ENCODE measurements at regions not wholly inside any gene's neighbourhood (a gene's known extent, or its start where the extent isn't known, plus 50 kb on each side); places are given as distances from the start of the nearest gene placed in this dataset.

DNA sequence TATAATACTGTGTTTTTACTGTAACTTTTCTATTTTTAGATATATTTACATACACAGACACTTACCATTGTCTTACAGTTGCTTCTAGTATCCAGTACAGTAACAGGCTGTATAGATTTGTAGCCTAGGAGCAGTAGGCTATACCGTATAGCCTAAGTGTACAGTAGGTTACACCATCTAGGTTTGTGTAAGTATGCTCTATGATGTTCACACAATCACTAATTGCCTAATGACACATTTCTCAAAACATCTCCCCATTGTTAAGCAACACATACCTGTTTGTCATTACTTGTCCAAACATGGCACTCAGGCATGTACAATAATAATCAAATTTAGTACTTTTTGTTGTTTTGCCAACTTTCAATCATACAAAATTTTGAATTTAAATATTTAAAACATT, 757.3 kb downstream of the DOK5 start (continued):
- TF ChIP-seq, protein P1, sequence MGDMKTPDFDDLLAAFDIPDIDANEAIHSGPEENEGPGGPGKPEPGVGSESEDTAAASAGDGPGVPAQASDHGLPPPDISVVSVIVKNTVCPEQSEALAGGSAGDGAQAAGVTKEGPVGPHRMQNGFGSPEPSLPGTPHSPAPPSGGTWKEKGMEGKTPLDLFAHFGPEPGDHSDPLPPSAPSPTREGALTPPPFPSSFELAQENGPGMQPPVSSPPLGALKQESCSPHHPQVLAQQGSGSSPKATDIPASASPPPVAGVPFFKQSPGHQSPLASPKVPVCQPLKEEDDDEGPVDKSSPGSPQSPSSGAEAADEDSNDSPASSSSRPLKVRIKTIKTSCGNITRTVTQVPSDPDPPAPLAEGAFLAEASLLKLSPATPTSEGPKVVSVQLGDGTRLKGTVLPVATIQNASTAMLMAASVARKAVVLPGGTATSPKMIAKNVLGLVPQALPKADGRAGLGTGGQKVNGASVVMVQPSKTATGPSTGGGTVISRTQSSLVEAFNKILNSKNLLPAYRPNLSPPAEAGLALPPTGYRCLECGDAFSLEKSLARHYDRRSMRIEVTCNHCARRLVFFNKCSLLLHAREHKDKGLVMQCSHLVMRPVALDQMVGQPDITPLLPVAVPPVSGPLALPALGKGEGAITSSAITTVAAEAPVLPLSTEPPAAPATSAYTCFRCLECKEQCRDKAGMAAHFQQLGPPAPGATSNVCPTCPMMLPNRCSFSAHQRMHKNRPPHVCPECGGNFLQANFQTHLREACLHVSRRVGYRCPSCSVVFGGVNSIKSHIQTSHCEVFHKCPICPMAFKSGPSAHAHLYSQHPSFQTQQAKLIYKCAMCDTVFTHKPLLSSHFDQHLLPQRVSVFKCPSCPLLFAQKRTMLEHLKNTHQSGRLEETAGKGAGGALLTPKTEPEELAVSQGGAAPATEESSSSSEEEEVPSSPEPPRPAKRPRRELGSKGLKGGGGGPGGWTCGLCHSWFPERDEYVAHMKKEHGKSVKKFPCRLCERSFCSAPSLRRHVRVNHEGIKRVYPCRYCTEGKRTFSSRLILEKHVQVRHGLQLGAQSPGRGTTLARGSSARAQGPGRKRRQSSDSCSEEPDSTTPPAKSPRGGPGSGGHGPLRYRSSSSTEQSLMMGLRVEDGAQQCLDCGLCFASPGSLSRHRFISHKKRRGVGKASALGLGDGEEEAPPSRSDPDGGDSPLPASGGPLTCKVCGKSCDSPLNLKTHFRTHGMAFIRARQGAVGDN (IDR thresholded peaks at IDR 0.05): no peak

DNA sequence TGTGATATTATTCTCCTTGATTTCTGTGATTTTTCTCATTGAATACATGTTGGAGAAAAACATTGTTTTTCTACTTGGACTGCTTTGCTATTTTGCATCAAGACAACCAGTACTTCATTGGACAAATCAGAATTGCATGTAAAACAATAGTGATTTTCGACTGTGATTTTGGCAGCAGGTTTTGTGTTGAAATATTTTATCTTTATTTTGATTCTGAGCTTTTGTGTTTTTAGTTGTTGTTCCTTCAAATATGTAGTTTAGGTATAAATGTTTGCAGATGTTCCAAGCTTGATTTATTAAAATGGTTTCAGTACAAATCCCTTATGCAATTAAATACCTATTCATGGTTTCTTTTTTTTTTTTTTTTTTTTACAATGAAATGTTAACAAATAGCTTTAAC, 754.1 kb downstream of the DOK5 start:
- no peak overlapping the region for H2AFZ ChIP-seq (ENCODE audit: control insufficient read depth, low read depth, low read length)
- no peaks in the 10 kb centered on the region for H3K9me3 ChIP-seq (replicated peaks; ENCODE audit: control insufficient read depth, insufficient read depth, low read length)
- no peak for TF ChIP-seq RFX5 (IDR thresholded peaks at IDR 0.05; ENCODE audit: low read depth, low read length)
- no peak for TF ChIP-seq FOS (IDR thresholded peaks at IDR 0.05; ENCODE audit: borderline replicate concordance, extremely low read depth, insufficient read length)
- no peak for TF ChIP-seq MYB (IDR thresholded peaks at IDR 0.05; ENCODE audit: borderline replicate concordance, low read depth, low read length)
- TF ChIP-seq, protein P2, sequence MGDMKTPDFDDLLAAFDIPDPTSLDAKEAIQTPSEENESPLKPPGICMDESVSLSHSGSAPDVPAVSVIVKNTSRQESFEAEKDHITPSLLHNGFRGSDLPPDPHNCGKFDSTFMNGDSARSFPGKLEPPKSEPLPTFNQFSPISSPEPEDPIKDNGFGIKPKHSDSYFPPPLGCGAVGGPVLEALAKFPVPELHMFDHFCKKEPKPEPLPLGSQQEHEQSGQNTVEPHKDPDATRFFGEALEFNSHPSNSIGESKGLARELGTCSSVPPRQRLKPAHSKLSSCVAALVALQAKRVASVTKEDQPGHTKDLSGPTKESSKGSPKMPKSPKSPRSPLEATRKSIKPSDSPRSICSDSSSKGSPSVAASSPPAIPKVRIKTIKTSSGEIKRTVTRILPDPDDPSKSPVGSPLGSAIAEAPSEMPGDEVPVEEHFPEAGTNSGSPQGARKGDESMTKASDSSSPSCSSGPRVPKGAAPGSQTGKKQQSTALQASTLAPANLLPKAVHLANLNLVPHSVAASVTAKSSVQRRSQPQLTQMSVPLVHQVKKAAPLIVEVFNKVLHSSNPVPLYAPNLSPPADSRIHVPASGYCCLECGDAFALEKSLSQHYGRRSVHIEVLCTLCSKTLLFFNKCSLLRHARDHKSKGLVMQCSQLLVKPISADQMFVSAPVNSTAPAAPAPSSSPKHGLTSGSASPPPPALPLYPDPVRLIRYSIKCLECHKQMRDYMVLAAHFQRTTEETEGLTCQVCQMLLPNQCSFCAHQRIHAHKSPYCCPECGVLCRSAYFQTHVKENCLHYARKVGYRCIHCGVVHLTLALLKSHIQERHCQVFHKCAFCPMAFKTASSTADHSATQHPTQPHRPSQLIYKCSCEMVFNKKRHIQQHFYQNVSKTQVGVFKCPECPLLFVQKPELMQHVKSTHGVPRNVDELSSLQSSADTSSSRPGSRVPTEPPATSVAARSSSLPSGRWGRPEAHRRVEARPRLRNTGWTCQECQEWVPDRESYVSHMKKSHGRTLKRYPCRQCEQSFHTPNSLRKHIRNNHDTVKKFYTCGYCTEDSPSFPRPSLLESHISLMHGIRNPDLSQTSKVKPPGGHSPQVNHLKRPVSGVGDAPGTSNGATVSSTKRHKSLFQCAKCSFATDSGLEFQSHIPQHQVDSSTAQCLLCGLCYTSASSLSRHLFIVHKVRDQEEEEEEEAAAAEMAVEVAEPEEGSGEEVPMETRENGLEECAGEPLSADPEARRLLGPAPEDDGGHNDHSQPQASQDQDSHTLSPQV (IDR thresholded peaks at IDR 0.05): no peak
- no peak for TF ChIP-seq CHD2 (IDR thresholded peaks at IDR 0.05; ENCODE audit: borderline replicate concordance, low read depth, low read length)
- no peak for TF ChIP-seq SMAD1 (IDR thresholded peaks at IDR 0.05; ENCODE audit: low read depth, partially characterized antibody)
- TF ChIP-seq ASH2L (IDR thresholded peaks at IDR 0.05; ENCODE audit: borderline replicate concordance, low read depth): no peak
- no peak for TF ChIP-seq HDGF (IDR thresholded peaks at IDR 0.05)
- TF ChIP-seq CBX3 (IDR thresholded peaks at IDR 0.05; ENCODE audit: borderline replicate concordance, low read depth): no peak
- TF ChIP-seq KLF5 (IDR thresholded peaks at IDR 0.05; ENCODE audit: partially characterized antibody): no peak
- TF ChIP-seq POLR2AphosphoS5 (IDR thresholded peaks at IDR 0.05; ENCODE audit: low read length): no peak
- no peak for TF ChIP-seq BCL11A (IDR thresholded peaks at IDR 0.05; ENCODE audit: low read depth, low read length)
- no peak for TF ChIP-seq MXI1 (IDR thresholded peaks at IDR 0.05; ENCODE audit: low read depth, low read length)
- no peak for TF ChIP-seq GATAD2B (conservative IDR thresholded peaks at IDR 0.05; ENCODE audit: low read depth)
- TF ChIP-seq CHD4 (IDR thresholded peaks at IDR 0.05): no peak
- ChIA-PET RAD21 (ENCODE audit: unreplicated experiment) (no interaction called here), SMC1A (ENCODE audit: uncharacterized antibody, unreplicated experiment) (interaction anchor here (0.6 kb wide), 1 partner anchor 194 kb away, joined by 3 read pairs; no protein-coding TSS in a partner anchor), POLR2A (no interaction called here), CTCF (interaction anchor here (0.7 kb wide), 1 partner anchor 178 kb away, joined by 3 read pairs; no protein-coding TSS in a partner anchor)
- no peaks in the 10 kb centered on the region for H3K27me3 ChIP-seq (replicated peaks in 1 of 2; ENCODE audit: control insufficient read depth in 2 of 2, insufficient read depth in 2 of 2, low read length in 1 of 2)
- no peak overlapping the region for H3K27ac ChIP-seq (ENCODE audit: control insufficient read depth, insufficient read depth)
- in situ Hi-C loops (cut with MboI): no loop called here
- no peaks in the 10 kb centered on the region for H3K4me1 ChIP-seq (ENCODE audit: control insufficient read depth, insufficient read depth, low read length)
- ATAC-seq: no peak
- no peaks in the 10 kb centered on the region for H3K79me2 ChIP-seq (ENCODE audit: control insufficient read depth, insufficient read depth, low read length)
- H3K4me3 ChIP-seq: no peak overlapping the region
- no peaks in the 10 kb centered on the region for H4K20me1 ChIP-seq (ENCODE audit: control insufficient read depth, insufficient read depth)
- H3K9ac ChIP-seq (ENCODE audit: control insufficient read depth, insufficient read depth, low read length): no peak overlapping the region
- BruUV-seq (replicated peaks): no TSS peak
- no peaks in the 10 kb centered on the region for H3K36me3 ChIP-seq (ENCODE audit: control insufficient read depth in 2 of 2, insufficient read depth in 2 of 2, low read length in 1 of 2)
- WGBS (ENCODE audit: insufficient coverage, insufficient replicate concordance, low lambda C conversion rate, missing lambda C conversion rate): 0% methylated on average over 1 of the region's 1 CpG
- no peak for DNase-seq (ENCODE audit: low read depth, low spot score)
- no peak for FAIRE-seq
- no peak overlapping the region for H3K4me2 ChIP-seq (ENCODE audit: control insufficient read depth, insufficient read depth)
- intact Hi-C loops (cut with micrococcal nuclease; ENCODE audit: unreplicated experiment): no loop called here

Data from GM12878 (cell line).